ENCODE measurements at regions not wholly inside any gene's neighbourhood (a gene's known extent, or its start where the extent isn't known, plus 50 kb on each side); places are given as distances from the start of the nearest gene placed in this dataset.

- Histone ChIP-seq H3K27ac (ENCODE audit: insufficient read length, low read depth, low read length) (no peak overlapping the region), H4K91ac (ENCODE audit: insufficient read length, low read depth, low read length) (no peak overlapping the region), H3K79me2 (ENCODE audit: insufficient read depth, low read length) (no peaks in the 10 kb centered on the region), H3K4ac (ENCODE audit: low read depth, low read length) (no peak overlapping the region), H2AFZ (ENCODE audit: low read length) (no peak overlapping the region), H2AK5ac (ENCODE audit: insufficient read length, low read length) (no peak overlapping the region), H3K27me3 (ENCODE audit: insufficient read depth, low read length) (no peaks in the 10 kb centered on the region), H2BK12ac (ENCODE audit: insufficient read length, low read depth, low read length) (no peak overlapping the region), H3K4me1 (ENCODE audit: insufficient read depth, low read length) (no peaks in the 10 kb centered on the region), H2BK20ac (ENCODE audit: low read depth, low read length, poor library complexity, severe bottlenecking) (no peak overlapping the region), H2BK15ac (ENCODE audit: low read depth, low read length) (no peak overlapping the region), H2BK5ac (ENCODE audit: insufficient read length, low read length) (no peak overlapping the region), H3K4me2 (ENCODE audit: insufficient read depth, insufficient read length, low read length) (no peak overlapping the region), H4K5ac (ENCODE audit: insufficient read length, low read depth, low read length) (no peak overlapping the region), H2BK120ac (ENCODE audit: low read depth, low read length, poor library complexity, severe bottlenecking) (no peak overlapping the region), H3K56ac (ENCODE audit: insufficient read length, low read depth, low read length) (no peak overlapping the region), H3K18ac (ENCODE audit: insufficient read length, low read depth, low read length) (no peak overlapping the region), H3K23me2 (ENCODE audit: insufficient read length, low read depth, low read length, poor library complexity, severe bottlenecking) (no peaks in the 10 kb centered on the region), H3K23ac (ENCODE audit: insufficient read length, low read depth, low read length) (no peak overlapping the region), H4K8ac (replicated peaks; ENCODE audit: insufficient read length, low read depth, low read length) (no peak overlapping the region), H3K79me1 (ENCODE audit: insufficient read depth, low read depth, low read length, poor library complexity, severe bottlenecking) (no peaks in the 10 kb centered on the region), H4K20me1 (ENCODE audit: control insufficient read depth, insufficient read depth, insufficient read length) (no peaks in the 10 kb centered on the region), H3K9ac (ENCODE audit: extremely low read depth, insufficient read length, low read length) (no peak overlapping the region), H3K14ac (ENCODE audit: insufficient read depth, low read length) (no peak overlapping the region), H3T11ph (ENCODE audit: low read length) (no peak overlapping the region), H3K9me3 (ENCODE audit: control insufficient read depth, low read depth, low read length) (no peaks in the 10 kb centered on the region)
- no CpG with 5 or more reads among the region's 3 CpGs for WGBS (ENCODE audit: extremely low coverage, insufficient read length, low lambda C conversion rate)
- Mint-ChIP-seq H3K4me3 (no peak overlapping the region), H3K27ac (no peak overlapping the region), H3K4me1 (no peaks in the 10 kb centered on the region), H3K27me3 (ENCODE audit: low read depth) (no peaks in the 10 kb centered on the region), H3K9me3 (no peaks in the 10 kb centered on the region), H3K36me3 (ENCODE audit: insufficient read depth in 1 of 3, low read depth in 3 of 3) (no peaks in the 10 kb centered on the region)
- DNase-seq: no peak
- no peak for TF ChIP-seq CTCF (conservative IDR thresholded peaks at IDR 0.05)
Observed at GRCh38 chr10:108358912-108359311, 1194.4 kb upstream of the SORCS1 start.

Data from H9 (cell line).